Spleen (tissue), 7 donors: ENCODE measurements at regions not wholly inside any gene's neighbourhood (a gene's known extent, or its start where the extent isn't known, plus 50 kb on each side); places are given as distances from the start of the nearest gene placed in this dataset.
"Not testable (repeated sequence)": the region's sequence is repeated elsewhere in the genome, so short reads cannot be mapped to it uniquely, and the experiment has no call there.

Experiments
- CTCF ChIP-seq, 11 experiments: fragments of 200-600 bp in 7 of 11; fragments of 450-650 bp in 4 of 11; sonication (generic) in 4 of 11; IDR thresholded peaks in 8 of 11; conservative IDR thresholded peaks in 3 of 11; 1 replicate in 7 of 11; 2 replicates in 4 of 11; pipeline versions ENCODE4 v1.4.0 to v1.8.0; 2016 to 2021; ENCODE audit warnings: antibody characterized with exemption in 11 of 11, inconsistent platforms in 4 of 11, mild to moderate bottlenecking in 1 of 11
- POLR2A ChIP-seq, 3 donors: fragments of 450-650 bp; IDR thresholded peaks; one replicate each; pipeline ENCODE4 v1.5.1; 2017; ENCODE audit warnings: antibody characterized with exemption in 3 of 3, mild to moderate bottlenecking in 1 of 3
- donor health status: DM: no; HTN: no; CAD: no; lungs with moderate emphysema.
- donor health status: DM: no; HTN: no; CAD: no.
- donor health status: DM: no; HTN: no; CAD: no.

DNA sequence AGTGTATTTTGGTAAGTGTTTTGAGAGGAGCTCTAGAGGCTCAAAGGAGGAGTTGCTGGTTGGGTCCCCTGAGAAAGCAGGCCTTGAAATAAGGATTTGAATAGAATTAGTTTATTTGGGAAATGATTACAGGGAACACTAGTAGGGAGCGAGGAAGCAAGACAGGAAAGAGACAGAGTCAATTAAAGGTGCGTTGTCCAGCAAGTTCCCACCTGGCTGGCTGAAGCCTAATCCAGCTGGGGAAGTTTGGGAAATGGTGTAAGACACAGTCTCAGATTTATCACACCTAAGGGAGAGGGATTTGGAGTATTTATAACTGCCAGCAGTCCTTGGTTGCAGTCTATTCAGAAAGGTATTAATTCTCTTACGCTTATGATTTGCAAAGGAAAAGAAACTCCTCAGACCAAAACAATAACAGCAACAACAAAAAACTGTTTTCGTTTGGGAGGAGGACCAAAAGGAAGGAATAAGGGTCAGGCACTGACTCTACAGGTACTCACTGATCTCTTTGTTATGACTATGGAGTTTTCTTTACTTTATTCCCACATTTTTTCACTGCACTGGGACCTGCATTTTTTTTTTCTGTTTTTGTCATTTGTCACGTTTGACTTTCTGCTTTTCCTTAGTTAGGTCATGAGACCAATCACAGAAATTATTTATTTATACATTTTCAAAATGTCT is 780.8 kb downstream of the TTLL7 start:
- not testable (repeated sequence) for TF ChIP-seq CTCF (IDR thresholded peaks at IDR 0.05 in 8 of 11, conservative IDR thresholded peaks at IDR 0.05 in 3 of 11); POLR2A (IDR thresholded peaks at IDR 0.05)
